ENCODE measurements at regions not wholly inside any gene's neighbourhood (a gene's known extent, or its start where the extent isn't known, plus 50 kb on each side); places are given as distances from the start of the nearest gene placed in this dataset.

- no peak overlapping the region for H2AFZ ChIP-seq (ENCODE audit: low read depth, low read length)
- no peaks in the 10 kb centered on the region for H3K4me1 ChIP-seq (ENCODE audit: low read length)
- H3K79me2 ChIP-seq (ENCODE audit: low read length): no peaks in the 10 kb centered on the region
- no peak overlapping the region for H3K4me3 ChIP-seq (ENCODE audit: low read length)
- H3K9me3 ChIP-seq (ENCODE audit: insufficient read depth, low read length): no peaks in the 10 kb centered on the region
- H3K27ac ChIP-seq (ENCODE audit: low read length): no peak overlapping the region
- no peaks in the 10 kb centered on the region for H4K20me1 ChIP-seq (ENCODE audit: insufficient read depth, low read length)
- TF ChIP-seq CTCF (IDR thresholded peaks at IDR 0.05; ENCODE audit: low read depth, low read length) (no peak), EZH2phosphoT487 (IDR thresholded peaks at IDR 0.05; ENCODE audit: low read depth) (no peak)
- no peaks in the 10 kb centered on the region for H3K27me3 ChIP-seq (ENCODE audit: low read depth, low read length)
- no peaks in the 10 kb centered on the region for H3K36me3 ChIP-seq (replicated peaks; ENCODE audit: low read depth, low read length)
- no peak overlapping the region for H3K9ac ChIP-seq (ENCODE audit: low read length)
- H3K4me2 ChIP-seq (ENCODE audit: low read length): no peak overlapping the region
These were observed 123.2 kb downstream of the LMO3 start for GRCh38 chr12:16482726-16483125.

- Histone ChIP-seq H4K20me1 (ENCODE audit: insufficient read depth, low read length) (no peaks in the 10 kb centered on the region), H3K4me1 (ENCODE audit: low read length) (no peaks in the 10 kb centered on the region), H3K4me3 (ENCODE audit: low read length) (no peak overlapping the region), H3K4me2 (ENCODE audit: low read length) (no peak overlapping the region), H2AFZ (ENCODE audit: low read depth, low read length) (no peak overlapping the region), H3K79me2 (ENCODE audit: low read length) (no peaks in the 10 kb centered on the region), H3K27ac (ENCODE audit: low read length) (no peak overlapping the region), H3K27me3 (ENCODE audit: low read depth, low read length) (no peaks in the 10 kb centered on the region), H3K9me3 (ENCODE audit: insufficient read depth, low read length) (no peaks in the 10 kb centered on the region), H3K9ac (ENCODE audit: low read length) (no peak overlapping the region), H3K36me3 (replicated peaks; ENCODE audit: low read depth, low read length) (no peaks in the 10 kb centered on the region)
- TF ChIP-seq CTCF (IDR thresholded peaks at IDR 0.05; ENCODE audit: low read depth, low read length): no peak
- TF ChIP-seq EZH2phosphoT487 (IDR thresholded peaks at IDR 0.05; ENCODE audit: low read depth): no peak
These were observed 113.7 kb downstream of the LMO3 start for GRCh38 chr12:16492240-16492639.

GRCh38 chr12:16492820-16493797 is 112.9 kb downstream of the LMO3 start:
- Histone ChIP-seq H3K36me3 (replicated peaks; ENCODE audit: low read depth, low read length) (no peaks in the 10 kb centered on the region), H3K9me3 (ENCODE audit: insufficient read depth, low read length) (no peaks in the 10 kb centered on the region), H4K20me1 (ENCODE audit: insufficient read depth, low read length) (no peaks in the 10 kb centered on the region), H3K79me2 (ENCODE audit: low read length) (no peaks in the 10 kb centered on the region), H3K27me3 (ENCODE audit: low read depth, low read length) (no peaks in the 10 kb centered on the region), H3K4me2 (ENCODE audit: low read length) (no peak overlapping the region), H3K4me1 (ENCODE audit: low read length) (no peaks in the 10 kb centered on the region), H3K27ac (ENCODE audit: low read length) (no peak overlapping the region), H2AFZ (ENCODE audit: low read depth, low read length) (no peak overlapping the region), H3K4me3 (ENCODE audit: low read length) (no peak overlapping the region), H3K9ac (ENCODE audit: low read length) (no peak overlapping the region)
- no peak for TF ChIP-seq CTCF (IDR thresholded peaks at IDR 0.05; ENCODE audit: low read depth, low read length)

- no peak for TF ChIP-seq EZH2phosphoT487 (IDR thresholded peaks at IDR 0.05; ENCODE audit: low read depth)
- TF ChIP-seq CTCF (IDR thresholded peaks at IDR 0.05; ENCODE audit: low read depth, low read length): no peak
These were observed 110.8 kb downstream of the LMO3 start for GRCh38 chr12:16495196-16495595.

More at GRCh38 chr12:16495196-16495595, 110.8 kb downstream of the LMO3 start:
- Histone ChIP-seq H3K4me3 (ENCODE audit: low read length) (no peak overlapping the region), H3K4me1 (ENCODE audit: low read length) (no peaks in the 10 kb centered on the region), H3K79me2 (ENCODE audit: low read length) (no peaks in the 10 kb centered on the region), H3K27ac (ENCODE audit: low read length) (no peak overlapping the region), H3K9me3 (ENCODE audit: insufficient read depth, low read length) (no peaks in the 10 kb centered on the region), H3K4me2 (ENCODE audit: low read length) (no peak overlapping the region), H3K36me3 (replicated peaks; ENCODE audit: low read depth, low read length) (no peaks in the 10 kb centered on the region), H2AFZ (ENCODE audit: low read depth, low read length) (no peak overlapping the region), H3K9ac (ENCODE audit: low read length) (no peak overlapping the region), H3K27me3 (ENCODE audit: low read depth, low read length) (no peaks in the 10 kb centered on the region), H4K20me1 (ENCODE audit: insufficient read depth, low read length) (no peaks in the 10 kb centered on the region)
